LNCAP (cell line): ENCODE measurements at regions not wholly inside any gene's neighbourhood (a gene's known extent, or its start where the extent isn't known, plus 50 kb on each side); places are given as distances from the start of the nearest gene placed in this dataset.

ENCODE experiments used
- CTCF ChIP-seq: fragments of 450-650 bp; IDR thresholded peaks from 2 replicates; pipeline ENCODE4 v1.5.1; 2017; ENCODE audit warnings: mild to moderate bottlenecking

- no peak for TF ChIP-seq CTCF
Measured at GRCh38 chr10:128310971-128311658, 184.9 kb upstream of the MKI67 start.

- no peak for TF ChIP-seq CTCF
Measured at GRCh38 chr10:128312250-128312649, 186.0 kb upstream of the MKI67 start.

- TF ChIP-seq CTCF, result no peak
Measured at GRCh38 chr10:128314686-128315085, 188.5 kb upstream of the MKI67 start.

- TF ChIP-seq CTCF, result no peak
Measured at GRCh38 chr10:128316121-128316726, 190.0 kb upstream of the MKI67 start.

DNA sequence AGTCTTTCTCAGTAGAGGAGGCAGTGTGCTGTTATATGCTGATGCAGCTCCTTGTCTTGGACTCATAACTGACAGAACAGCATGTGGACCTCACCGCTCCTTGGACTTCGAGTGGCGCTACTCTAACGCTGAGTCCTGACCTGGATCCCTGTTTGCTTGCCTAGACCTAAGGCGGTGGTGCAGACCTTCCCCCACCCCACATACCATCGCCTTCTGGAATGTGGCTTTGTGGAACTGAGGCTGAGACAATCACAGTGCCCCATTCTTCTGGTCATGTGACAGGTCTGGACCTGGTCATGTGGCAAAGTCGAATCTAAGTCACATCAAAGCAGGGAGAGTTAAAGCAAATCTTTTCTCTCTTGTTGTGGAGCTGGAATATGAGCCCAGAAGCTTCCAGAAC, 190.7 kb upstream of the MKI67 start:
- TF ChIP-seq CTCF, result no peak

- TF ChIP-seq CTCF, result no peak
Measured at GRCh38 chr10:128318366-128318765, 192.1 kb upstream of the MKI67 start.

DNA sequence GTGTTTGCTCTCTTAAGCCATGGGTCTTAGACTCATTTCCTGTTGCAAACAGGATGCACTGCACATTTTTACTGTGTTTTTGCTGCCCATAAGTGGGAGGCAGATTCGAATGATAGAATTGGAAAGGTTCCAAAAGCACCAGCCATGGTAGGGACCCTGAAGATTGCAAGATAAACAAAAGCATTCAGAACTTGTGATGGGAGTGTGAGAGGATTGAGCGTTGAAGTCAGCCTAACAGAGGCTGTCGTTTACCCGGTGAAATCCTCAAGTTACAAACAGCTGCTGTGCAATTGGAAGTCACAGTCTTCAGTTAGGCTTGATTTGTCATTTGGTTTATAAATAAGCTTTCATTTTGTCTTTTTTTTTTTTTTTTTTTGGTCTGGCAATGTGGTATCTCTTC, 192.7 kb upstream of the MKI67 start:
- TF ChIP-seq CTCF, result no peak
